HG02588 (cell line): ENCODE measurements at regions not wholly inside any gene's neighbourhood (a gene's known extent, or its start where the extent isn't known, plus 50 kb on each side); places are given as distances from the start of the nearest gene placed in this dataset.

Experiments
- ATAC-seq: cut with Tn5 transposase; IDR thresholded peaks from one replicate; pipeline ENCODE4 v1.9.1; 2021; ENCODE audit warnings: mild to moderate bottlenecking, moderate library complexity; ENCODE audit not compliant: unreplicated experiment

GRCh38 chr2:139359818-139360217, 579.6 kb upstream of the NXPH2 start:
- ATAC-seq: no peak

- ATAC-seq: no peak
Observed at GRCh38 chr2:139357972-139358371, 577.8 kb upstream of the NXPH2 start.

GRCh38 chr2:139354518-139354917, 574.3 kb upstream of the NXPH2 start:
- no peak for ATAC-seq

- no peak for ATAC-seq
Observed at GRCh38 chr2:139353874-139354273, 573.7 kb upstream of the NXPH2 start.

GRCh38 chr2:139317259-139317658, 537.1 kb upstream of the NXPH2 start:
- ATAC-seq: no peak

- no peak for ATAC-seq
Observed at GRCh38 chr2:139314059-139314458, 533.9 kb upstream of the NXPH2 start.

GRCh38 chr2:139296672-139297209, 516.6 kb upstream of the NXPH2 start:
- no peak for ATAC-seq

- ATAC-seq: no peak
Observed at GRCh38 chr2:139293992-139294548, 513.9 kb upstream of the NXPH2 start.

- no peak for ATAC-seq
Observed at GRCh38 chr2:139281124-139281523, 500.9 kb upstream of the NXPH2 start.

- ATAC-seq: no peak
Observed at GRCh38 chr2:139271879-139272278, 491.7 kb upstream of the NXPH2 start.

- no peak for ATAC-seq
Observed at GRCh38 chr2:139271149-139271548, 491.0 kb upstream of the NXPH2 start.

- no peak for ATAC-seq
Observed at GRCh38 chr2:139260052-139260430, 479.9 kb upstream of the NXPH2 start.

- ATAC-seq: no peak
Observed at GRCh38 chr2:139259422-139260051, 479.3 kb upstream of the NXPH2 start.

GRCh38 chr2:139241286-139241685, 461.1 kb upstream of the NXPH2 start:
- no peak for ATAC-seq

- no peak for ATAC-seq
Observed at GRCh38 chr2:139237023-139237422, 456.8 kb upstream of the NXPH2 start.

- no peak for ATAC-seq
Observed at GRCh38 chr2:139230881-139231280, 450.7 kb upstream of the NXPH2 start.

GRCh38 chr2:139228276-139228675, 448.1 kb upstream of the NXPH2 start:
- ATAC-seq: no peak

GRCh38 chr2:139225961-139226360, 445.8 kb upstream of the NXPH2 start:
- no peak for ATAC-seq

- ATAC-seq: no peak
Observed at GRCh38 chr2:139218181-139218580, 438.0 kb upstream of the NXPH2 start.

- ATAC-seq: no peak
Observed at GRCh38 chr2:139217641-139218040, 437.5 kb upstream of the NXPH2 start.

GRCh38 chr2:139216435-139216834, 436.2 kb upstream of the NXPH2 start:
- ATAC-seq: no peak

- ATAC-seq: no peak
Observed at GRCh38 chr2:139214801-139215200, 434.6 kb upstream of the NXPH2 start.

GRCh38 chr2:139209586-139209985, 429.4 kb upstream of the NXPH2 start:
- ATAC-seq: no peak
